ENCODE measurements at regions not wholly inside any gene's neighbourhood (a gene's known extent, or its start where the extent isn't known, plus 50 kb on each side); places are given as distances from the start of the nearest gene placed in this dataset.

DNA sequence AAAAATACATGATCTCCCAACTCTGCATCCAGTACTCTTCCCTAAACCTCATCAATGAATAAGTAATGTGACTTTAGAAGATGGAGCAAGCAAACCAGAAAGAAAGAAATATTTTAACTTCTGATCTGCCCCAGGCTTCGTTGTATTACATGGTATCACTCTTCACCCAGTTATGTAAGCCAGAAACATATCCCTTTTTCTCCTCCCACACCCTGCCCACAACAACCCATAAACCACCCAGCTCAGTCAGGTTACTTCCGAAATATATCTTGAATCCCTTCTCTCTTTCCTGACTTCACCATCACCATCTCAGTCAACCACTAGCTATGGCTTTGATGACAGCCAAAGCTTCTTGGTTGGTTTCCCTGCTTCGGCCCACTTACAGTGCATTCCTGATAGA is 295.8 kb upstream of the PARD3B start:
- DNase-seq (ENCODE audit: low spot score) (no peak), ATAC-seq (no peak)
- intact Hi-C loops (cut with DNase I) = no loop called here

DNA sequence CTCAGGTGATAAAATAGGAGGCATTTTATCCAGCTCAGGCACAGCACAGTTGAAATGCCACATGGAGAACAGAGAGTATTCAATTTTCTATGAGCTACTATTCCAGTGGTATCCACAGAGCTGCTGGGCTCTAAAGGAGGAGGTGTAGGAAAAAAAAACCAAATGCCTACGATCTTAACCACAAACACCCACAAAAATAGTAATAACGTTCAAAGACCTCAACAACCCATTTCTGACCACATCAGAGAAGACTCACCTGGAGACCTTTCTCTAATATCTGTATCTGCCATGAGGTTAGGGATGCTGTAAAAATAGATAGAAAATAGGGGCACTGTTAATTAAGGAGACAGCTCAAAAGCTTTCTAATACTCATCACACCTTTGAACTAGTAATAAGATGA is 294.6 kb upstream of the PARD3B start:
- no peak for ATAC-seq
- no peak for DNase-seq (ENCODE audit: low spot score)
- intact Hi-C loops (cut with DNase I) = no loop called here

DNA sequence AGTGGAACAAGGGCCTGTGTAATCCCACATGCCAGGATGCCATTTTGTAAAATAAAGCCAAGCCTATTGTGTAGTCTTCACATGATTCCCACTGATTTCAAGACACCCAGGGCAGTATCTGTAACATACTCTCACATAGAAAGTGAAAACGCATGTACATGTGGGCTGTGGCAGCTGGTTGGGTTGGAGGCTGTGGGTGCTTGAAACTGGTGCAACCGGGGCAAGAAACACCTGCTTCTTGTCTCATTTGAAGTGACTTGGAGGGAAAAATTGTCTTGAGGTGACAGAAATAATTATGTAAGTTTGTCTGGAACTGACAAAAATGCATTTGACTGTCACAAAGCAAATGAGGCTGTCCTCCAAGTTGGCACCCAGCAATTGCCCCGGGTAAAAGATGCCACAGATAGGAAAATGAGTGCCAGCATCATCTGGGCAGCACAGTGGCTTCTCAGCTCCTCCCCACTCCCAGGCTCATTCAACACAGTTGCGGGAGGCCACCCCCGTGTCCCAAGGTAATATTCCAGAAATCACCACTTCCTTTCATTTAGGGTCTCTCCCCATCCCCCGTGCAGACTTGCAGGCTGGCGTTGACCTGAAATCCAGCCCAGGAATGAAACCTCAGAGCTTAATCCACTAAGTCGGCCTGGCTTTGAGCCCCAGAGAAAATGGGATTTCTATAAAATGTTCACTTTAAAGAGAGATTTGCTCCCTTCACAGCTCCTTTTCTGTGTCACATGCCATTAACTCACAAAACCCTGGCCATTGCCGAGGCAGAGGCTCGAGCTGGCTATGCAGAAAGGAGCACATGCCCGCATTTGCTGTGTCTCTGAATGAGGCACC is 293.9 kb upstream of the PARD3B start:
- DNase-seq (ENCODE audit: low spot score) (no peak), ATAC-seq (no peak)
- intact Hi-C loops (cut with DNase I) = no loop called here

DNA sequence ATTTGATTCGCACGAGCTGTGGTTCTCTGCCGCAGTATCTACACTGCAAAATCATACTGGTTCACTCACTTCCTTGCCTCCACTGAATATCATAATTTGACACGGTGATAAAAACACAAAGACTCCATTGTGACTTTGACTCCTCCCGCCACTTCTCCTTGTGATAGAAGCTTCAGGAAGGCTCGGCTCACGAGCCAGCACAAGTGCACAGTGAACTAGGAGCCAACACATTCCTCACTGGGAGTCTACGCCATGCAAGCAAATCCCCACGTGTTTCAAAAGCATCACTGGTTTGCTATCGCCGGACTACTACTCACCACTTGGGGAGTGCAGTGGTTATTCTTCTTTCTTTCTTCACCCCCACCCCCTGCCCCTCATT is 293.3 kb upstream of the PARD3B start:
- intact Hi-C loops (cut with DNase I) = no loop called here
- DNase-seq (ENCODE audit: low spot score) = no peak
- no peak for ATAC-seq

DNA sequence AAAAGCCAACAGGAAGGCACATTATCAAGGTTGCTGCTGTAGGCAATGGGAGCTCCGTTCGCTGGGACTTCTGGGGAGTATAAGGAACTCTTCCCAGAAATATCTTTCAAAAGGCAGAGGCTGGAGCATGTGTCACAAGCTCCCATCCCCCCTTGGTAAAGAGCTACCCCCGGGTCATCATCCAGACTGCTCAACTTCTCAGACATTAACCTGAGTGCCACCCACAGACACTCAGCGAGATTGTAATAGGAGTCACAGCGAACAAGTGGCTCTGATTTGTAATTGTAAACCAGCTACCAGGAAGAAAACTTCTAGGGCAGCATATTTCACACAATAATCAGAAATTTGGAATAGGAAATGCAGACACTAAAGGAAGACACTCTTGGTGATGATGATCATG is 290.2 kb upstream of the PARD3B start:
- no peak for ATAC-seq
- intact Hi-C loops (cut with DNase I) = no loop called here
- DNase-seq (ENCODE audit: low spot score) = no peak

DNA sequence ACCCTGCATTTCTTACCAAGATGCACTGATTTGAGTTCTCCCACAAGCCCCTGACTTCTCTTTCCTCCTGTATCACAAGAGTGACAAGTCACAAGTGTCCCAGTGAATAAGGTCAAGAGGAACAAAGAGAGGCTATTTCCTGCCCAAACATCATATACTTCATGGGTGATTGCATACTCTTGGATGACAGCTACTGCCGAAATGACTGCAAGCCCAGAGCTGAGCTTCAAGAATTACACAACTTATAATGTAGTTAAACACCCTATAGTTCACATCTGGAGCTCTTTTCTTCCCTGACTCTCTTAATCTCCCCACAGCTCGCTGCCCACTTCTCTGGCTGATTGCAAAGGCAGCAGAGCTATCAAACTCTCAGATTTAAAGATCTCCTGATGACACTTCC is 289.7 kb upstream of the PARD3B start:
- ATAC-seq = no peak

DNA sequence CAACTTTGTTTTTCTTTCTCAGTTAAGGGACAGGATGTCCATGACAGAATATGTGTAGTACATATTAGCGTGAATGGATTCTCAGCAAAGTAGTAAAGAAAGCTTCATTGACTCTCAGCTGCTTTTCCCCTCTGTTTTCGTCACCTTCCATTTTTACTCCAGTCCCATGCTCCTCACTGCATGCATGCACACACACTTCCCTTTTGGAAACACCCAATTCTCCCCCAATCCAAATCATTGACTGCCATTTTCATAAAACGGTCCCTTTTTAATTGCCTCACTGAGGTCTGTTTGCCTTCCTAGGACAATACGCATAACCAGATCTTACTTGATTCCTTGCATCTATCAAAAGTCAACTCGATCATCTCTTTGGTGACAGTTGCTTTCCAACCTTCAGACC is 287.5 kb upstream of the PARD3B start:
- intact Hi-C loops (cut with DNase I) = no loop called here
- ATAC-seq = no peak
- DNase-seq (ENCODE audit: low spot score) = no peak

More for the DNA sequence above, 289.7 kb upstream of the PARD3B start:
- DNase-seq (ENCODE audit: low spot score) = no peak
- intact Hi-C loops (cut with DNase I) = no loop called here

DNA sequence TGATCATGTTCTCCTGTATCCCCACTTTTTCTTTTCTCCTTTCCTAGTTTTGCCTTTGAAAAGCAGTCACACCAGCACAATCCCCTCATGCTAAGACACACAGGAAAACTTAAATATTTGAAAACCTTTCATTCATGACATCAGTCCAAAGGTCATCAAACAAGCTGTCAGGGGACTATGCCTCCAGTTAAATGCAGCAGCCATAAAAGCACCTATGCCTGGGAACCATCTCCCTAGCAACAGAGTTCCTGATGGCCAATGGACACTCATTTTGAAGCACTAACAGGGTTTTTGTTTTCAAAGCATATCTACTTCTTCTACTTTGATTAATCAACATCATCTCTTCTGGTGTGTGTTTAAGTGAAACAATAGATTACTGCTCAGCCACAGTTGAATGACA is 286.4 kb upstream of the PARD3B start:
- ATAC-seq = no peak
- DNase-seq (ENCODE audit: low spot score) = no peak
- intact Hi-C loops (cut with DNase I) = no loop called here

DNA sequence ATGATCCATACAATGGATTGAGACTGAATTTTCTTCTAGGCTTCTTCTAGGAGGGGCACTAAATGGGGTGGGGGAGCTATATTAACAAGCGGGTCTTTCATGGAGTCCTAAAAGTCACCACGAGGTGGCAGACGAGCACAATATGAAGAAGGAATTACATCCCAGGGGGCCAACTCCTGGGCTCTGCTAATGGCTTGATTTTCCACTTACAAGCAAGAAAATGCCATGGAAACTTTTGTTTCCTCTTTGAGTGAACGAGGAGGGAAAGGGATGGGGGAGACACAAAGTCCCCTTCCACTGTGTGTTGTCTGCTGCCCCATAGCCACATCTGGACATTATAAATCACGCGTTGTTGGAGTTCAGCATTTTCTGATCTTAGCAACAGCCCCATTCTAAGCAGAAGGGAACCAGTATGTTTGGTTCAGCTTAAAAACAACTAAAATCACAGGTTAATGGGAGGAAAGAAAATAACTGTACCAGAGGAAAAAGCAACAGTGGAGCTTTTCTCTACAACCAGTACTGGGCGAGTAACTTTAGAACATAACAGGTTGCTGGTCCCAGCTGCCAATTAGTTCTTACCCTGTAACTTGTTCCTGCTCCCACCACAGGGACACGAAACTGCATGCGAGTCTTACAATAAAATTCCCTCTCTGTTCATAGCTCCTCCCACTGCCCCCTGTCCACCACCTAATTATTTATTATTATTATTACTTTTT is 285.0 kb upstream of the PARD3B start:
- peak; percentile 83 for ATAC-seq
- intact Hi-C loops (cut with DNase I) = no loop called here
- peak; percentile 83 for DNase-seq (ENCODE audit: low spot score)

DNA sequence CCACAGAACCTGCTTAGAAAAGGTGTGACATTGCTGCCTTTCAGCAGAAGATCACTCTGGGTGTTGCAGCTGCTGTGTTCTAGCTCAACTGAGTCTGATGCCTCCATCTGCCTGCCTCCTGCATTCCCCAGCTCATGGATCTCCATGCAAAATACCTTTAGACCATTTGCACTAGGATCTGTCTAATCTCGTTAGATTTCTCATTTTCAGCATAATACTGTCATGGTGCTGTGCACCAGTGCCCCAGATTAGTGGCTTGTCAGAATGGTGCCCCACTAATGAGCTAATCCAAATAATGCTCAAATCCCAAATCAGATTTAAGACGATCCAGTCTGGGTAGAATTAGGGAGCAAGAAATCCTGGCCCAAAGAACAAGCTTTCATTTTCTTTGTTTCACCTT is 284.4 kb upstream of the PARD3B start:
- no peak for ATAC-seq
- intact Hi-C loops (cut with DNase I) = no loop called here
- DNase-seq (ENCODE audit: low spot score) = no peak

DNA sequence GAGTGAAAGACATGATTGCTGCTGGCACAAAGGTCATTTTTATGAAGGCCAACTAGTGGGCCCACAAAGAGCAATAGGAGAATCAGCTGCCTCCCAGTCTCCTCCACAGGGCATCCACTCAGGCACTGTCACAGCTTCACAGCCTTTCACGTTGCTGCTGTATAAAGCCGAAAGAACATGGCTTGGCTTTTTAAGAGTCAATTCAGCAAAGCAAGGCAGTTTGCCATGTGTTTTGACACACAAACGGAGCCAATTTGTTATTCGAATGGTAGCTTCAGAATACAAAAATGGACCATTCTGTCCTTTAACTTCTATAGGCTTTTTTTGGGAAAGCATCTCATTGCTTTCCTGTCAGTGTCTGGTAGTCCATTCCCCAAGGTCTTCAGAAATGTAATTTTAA is 283.4 kb upstream of the PARD3B start:
- DNase-seq (ENCODE audit: low spot score) = no peak
- ATAC-seq = no peak
- intact Hi-C loops (cut with DNase I) = no loop called here

DNA sequence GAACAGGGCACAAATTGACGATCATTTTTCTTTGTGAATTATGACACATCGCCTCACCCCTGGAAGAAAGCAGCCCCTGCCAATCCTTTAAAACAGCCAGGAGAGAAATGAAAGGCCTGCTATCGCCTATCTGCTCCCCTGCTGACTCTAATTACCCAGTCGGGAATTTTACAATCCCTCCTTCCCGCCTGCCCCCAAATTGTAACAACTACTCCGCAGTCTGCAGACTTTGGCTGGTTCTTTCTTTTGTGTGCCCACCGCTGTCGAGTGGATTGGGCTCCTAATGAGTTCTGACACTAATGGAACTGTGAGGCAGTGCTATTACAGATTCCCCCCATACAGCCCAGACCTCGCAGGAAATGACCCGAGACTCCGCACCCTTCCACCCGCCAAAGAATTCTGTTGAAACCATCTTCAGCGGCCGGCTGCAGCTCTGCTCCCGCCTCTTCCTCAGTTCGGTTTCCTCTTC is 281.2 kb upstream of the PARD3B start:
- DNase-seq (ENCODE audit: low spot score) = no peak
- intact Hi-C loops (cut with DNase I) = no loop called here

DNA sequence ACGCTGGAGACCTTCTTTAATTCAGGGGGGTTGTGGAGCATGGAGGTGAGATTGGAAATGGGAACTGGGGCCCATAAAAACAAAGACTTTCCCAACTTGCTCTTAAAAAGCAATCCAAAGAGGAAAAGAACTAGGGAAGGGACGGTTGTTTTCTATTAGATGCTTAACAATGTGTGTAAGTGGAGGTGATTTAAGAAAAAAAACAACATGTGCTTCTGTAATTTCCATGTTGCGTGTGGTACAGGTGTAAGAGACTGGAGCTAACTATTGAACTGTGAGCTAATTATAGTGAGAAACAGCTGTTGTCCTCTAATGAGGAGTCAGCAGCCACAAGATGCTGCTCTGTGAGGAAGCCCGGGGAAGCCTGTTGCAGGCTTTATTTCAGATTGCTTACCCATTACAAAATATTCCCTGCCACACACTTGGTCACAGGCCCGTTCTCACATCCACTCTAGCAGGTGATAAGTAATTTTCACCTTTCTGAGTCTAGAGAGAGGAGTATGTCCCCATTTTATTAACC is 280.6 kb upstream of the PARD3B start:
- DNase-seq (ENCODE audit: low spot score) (no peak), ATAC-seq (no peak)
- intact Hi-C loops (cut with DNase I) = no loop called here

More for the DNA sequence above, 281.2 kb upstream of the PARD3B start:
- no peak for ATAC-seq

DNA sequence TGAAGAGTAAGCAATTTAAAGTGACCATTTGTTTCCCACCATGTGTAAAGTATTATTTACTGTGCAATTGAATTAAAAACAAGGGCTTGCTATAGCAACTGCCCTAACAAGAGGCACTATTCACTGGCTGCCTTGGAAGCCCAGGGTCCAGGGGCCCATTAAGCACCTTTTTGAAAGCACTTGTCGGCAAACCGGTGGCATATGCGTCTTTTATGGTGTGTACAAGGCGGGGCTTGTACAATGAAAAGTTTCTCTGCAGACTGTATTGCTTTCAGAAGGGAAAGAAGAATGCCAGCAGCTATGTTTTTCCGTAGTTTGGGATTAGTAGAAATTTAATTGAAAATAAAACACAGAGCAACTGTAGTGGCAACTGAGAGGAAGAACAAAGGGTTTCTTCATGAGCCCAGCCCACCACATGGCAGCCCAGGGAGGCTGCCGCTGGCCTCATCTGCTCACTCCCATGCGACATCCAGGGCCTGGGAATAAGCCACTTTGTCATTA is 279.5 kb upstream of the PARD3B start:
- intact Hi-C loops (cut with DNase I) = no loop called here
- DNase-seq (ENCODE audit: low spot score) = no peak
- ATAC-seq = peak; percentile 47

DNA sequence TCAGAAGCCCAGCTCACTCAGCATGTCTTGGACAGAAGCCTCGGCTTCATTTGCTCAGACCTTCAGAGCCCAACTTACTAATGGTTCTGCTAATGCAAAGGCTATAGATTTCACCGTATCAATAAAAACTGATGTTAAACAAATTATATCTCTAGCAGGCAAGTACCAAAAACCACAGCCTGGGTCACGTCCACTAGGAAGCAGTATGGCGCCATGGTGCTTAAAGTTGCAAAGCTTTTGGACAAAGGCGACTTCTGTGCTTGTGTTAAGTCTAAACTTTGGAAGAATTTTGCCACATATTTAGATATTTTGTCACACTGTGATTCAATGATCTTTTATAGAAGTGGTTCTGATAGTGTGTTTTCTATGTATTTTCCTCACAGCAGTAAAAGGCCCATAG is 276.8 kb upstream of the PARD3B start:
- no peak for ATAC-seq
- intact Hi-C loops (cut with DNase I) = no loop called here
- DNase-seq (ENCODE audit: low spot score) = no peak

DNA sequence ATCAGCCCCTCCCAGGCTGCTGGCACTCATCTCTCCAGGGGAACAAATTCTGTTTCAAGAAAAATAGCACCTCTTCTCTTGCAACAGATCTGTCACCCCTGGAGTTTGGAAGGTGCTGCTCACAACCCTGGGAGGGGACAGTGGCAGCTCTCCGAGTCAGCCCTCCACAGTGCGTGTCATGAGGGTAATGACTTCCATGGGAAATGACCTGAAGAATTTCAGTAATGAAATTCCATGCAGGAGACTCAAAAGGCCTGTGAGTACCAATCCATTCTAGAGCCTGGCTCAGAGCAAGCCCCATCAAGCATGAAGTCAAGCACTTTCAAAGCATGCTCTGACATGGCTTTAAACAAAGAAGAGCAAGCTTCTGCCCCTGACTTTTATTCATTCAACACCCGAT is 276.3 kb upstream of the PARD3B start:
- intact Hi-C loops (cut with DNase I) = no loop called here
- no peak for ATAC-seq
- DNase-seq (ENCODE audit: low spot score) = no peak

DNA sequence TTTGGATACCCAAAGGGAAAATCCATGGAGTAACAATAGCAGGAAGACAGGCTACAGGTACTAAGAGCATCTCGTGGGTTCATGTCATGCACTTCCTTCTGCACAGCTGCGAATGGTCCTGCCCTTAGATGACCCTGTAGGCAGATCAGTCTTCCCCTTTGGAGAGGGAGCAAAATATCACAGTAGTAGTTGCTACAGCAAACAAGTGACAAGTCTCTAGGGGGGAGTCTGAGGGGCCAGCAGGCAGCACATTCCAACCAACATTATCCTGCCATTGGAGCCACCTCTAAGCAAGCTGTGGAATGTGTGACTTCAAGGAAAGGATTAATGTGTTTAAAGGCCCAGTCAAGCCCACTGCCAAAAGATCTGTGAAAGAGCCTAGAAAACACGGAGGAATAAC is 273.2 kb upstream of the PARD3B start:
- intact Hi-C loops (cut with DNase I) = no loop called here
- DNase-seq (ENCODE audit: low spot score) = no peak
- peak; percentile 48 for ATAC-seq

DNA sequence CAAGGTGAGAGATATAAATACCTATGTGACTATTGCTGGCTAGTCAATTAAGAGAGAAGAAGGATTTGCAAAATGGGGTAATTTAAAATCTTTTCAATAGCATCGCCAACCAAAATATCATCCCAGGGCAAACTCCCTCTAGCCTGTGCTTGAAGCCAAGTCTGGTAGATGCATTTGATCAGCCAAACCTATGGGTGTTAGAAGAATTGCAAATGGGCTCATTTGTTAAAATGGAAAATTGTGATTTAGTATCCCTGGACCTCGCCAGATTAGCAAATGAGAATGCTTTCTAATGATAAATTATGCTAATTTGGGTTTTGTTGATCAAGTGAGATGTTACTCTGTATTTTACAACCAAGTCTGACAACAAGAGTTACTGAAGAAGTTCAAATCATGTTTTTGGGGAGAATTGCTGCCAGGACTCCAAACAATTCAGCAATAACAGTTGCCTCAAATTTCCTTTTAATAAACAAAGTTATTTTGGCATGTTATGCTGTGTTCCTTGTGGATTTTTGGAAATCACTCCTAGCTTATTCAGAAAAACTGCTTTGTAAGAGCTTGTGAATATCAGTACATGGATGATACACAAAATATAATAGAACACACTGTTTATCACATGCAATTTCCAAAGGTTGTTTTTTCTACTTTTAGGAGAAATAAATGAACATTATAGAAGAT is 272.5 kb upstream of the PARD3B start:
- intact Hi-C loops (cut with DNase I) = no loop called here
- DNase-seq (ENCODE audit: low spot score) = no peak
- peak; percentile 70 for ATAC-seq

DNA sequence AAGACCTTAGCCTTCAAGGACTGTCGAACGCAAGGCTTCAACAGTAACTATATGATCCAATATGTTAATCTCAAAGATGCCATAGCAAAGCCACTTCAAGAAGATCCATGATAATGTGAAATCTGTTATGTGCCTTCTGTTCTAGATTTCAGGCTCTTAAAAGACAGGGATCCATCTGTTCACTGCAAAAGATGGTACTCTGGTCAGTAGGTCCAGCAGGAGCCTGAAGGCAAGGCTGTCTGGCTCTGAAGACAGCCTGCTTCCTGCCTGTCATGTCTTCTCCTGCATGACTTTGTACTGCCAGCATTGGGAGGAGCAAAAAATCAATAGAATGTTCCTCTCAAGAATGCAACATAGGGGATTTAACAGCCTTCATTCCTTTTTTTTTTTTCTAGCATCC is 270.8 kb upstream of the PARD3B start:
- no peak for ATAC-seq
- intact Hi-C loops (cut with DNase I) = no loop called here
- DNase-seq (ENCODE audit: low spot score) = no peak

DNA sequence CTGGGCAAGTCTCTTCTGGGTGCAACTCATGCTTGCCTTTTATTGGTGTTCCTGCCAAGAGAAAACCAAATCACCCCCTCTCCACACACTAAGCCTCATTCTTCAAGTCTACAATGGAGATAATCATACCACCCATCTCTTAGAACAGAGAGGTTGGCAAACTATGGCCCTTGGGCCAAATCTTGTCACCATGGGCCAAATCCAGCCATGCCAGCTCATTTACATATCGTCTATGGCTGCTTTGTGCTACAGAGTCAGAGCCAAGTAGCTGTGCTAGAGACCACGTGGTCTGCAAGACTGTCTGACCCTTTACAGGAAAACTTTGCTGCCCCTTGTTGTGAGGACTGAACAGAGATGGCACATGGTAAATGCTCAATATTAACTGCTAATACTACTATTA is 270.3 kb upstream of the PARD3B start:
- peak; percentile 39 for ATAC-seq
- intact Hi-C loops (cut with DNase I) = no loop called here
- DNase-seq (ENCODE audit: low spot score) = no peak
